ENCODE measurements at regions not wholly inside any gene's neighbourhood (a gene's known extent, or its start where the extent isn't known, plus 50 kb on each side); places are given as distances from the start of the nearest gene placed in this dataset.

DNA sequence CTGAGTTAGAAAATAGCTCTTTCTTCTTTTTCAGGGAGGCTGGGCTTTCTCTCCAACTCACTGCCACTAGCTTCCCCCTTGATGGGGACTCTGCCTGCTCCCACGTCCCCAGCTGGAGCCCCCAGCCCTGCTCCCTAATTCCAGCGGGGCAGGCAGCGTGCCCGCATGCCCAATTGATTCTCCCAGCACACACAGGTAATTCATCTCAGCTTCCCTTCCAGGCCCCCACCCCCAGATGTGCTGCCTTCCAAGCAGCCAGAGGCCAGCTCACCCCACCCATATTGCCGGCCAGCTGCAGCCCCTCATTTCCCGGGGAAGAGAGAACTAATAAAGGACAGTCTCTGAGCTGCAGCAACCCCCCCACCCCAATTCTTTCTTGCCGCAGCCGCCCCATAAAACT is 69.8 kb downstream of the EFNB1 start:
- no peak for DNase-seq (ENCODE audit: low read depth, low spot score)
- in situ Hi-C loops (cut with HindIII; ENCODE audit: low pct_unique_long_range_greater_than_20kb, low sequenced_read_pairs) = no loop called here

DNA sequence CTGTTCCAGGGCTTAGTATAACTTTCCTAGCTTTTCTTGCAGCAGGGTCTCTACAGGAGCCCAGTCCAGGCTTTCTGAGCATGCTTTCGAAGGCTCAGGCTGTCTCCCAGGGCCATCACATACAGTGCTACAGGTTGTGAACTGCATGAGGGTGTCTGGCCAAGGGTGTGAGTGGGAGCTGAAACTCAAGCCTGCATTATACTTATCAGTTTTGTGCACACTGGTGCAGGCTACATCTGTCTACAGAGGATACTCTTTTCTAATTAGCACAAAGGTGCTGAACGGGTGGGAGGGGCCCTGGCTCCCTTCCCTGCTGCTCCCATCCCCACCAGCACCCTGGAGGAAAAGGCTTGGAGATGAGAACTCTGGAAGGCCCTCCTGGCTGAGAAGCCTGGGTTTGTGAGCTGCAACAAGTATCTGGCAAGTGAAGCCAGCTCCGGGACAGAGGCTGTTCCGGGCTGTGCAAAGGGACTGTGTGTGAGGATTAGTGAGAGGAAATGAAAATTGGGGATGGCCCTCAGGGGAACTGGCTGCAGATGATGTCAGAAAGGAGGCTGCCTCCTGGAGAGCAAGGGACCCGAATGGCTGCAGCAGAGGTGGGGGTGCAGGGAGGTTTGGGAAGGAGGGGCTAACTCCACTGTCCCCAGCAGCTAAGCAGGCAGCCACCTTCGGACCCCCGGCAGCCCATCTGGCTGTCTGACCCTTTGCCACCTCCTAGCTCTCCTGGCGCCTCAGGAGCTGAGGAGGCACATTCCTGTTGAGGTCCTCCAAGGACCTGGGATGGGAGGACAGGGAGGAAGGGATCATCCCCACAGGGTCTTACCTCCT is 68.5 kb downstream of the EFNB1 start:
- in situ Hi-C loops (cut with HindIII; ENCODE audit: low pct_unique_long_range_greater_than_20kb, low sequenced_read_pairs) = no loop called here
- no peak for DNase-seq (ENCODE audit: low read depth, low spot score)

DNA sequence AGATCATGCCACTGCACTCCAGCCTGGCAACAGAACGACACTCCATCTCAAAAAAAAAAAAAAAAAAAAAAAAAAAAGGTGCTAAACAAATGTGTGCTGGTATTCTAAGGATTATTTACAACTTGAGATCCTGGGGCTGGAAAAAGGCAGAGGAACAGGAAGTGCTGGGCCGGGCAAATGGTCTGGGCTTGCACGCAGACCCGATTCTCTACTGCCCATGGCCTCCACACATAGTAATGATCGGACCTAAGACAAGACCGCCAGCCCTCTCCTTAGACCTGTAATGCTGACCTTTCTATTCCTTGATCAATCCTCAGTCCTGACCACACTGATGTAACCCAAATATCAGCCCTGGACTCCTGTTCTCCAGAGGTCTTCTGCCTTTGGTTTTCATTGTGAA is 67.8 kb downstream of the EFNB1 start:
- in situ Hi-C loops (cut with HindIII; ENCODE audit: low pct_unique_long_range_greater_than_20kb, low sequenced_read_pairs) = no loop called here
- no peak for DNase-seq (ENCODE audit: low read depth, low spot score)

DNA sequence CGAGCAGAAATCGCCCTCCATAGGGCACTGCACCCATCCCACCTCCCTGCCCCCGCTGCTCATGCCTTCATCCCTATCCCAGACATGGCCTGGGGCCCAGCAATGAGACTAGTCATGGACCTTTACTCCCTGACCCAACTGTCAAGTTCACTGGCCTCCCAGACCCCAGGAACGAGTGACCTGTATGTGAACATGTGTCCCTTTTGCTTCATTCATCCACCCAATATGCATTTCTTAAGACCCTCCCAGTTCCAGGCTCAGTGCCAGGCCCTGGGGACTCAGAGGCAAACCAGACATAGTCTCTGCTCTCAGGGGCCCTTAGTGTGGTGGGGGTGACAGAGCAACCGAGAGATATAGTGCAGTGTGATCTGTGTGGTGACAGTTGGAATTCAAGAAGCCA is 67.0 kb downstream of the EFNB1 start:
- DNase-seq (ENCODE audit: low read depth, low spot score) = no peak
- in situ Hi-C loops (cut with HindIII; ENCODE audit: low pct_unique_long_range_greater_than_20kb, low sequenced_read_pairs) = no loop called here

DNA sequence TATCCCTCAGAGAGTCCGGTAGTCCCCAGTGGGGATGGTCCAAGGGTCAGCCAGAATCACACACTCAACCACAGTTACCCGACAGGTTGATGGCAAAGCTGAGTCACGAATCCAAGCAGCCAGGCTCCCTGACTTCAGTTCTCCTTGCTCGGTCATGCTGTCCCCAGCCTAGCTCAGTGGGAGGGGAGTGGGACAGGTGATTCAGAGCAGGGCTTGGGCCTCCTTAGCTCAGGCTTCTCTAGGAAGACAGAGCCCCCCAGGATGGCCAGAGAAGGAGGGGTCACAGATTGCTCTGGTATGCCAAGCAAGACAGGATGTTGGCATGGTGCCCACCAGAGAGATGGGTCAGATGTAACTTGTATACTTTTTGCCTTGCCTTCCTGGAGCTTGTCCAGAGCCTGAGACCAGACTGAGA is 66.5 kb downstream of the EFNB1 start:
- no peak for DNase-seq (ENCODE audit: low read depth, low spot score)
- in situ Hi-C loops (cut with HindIII; ENCODE audit: low pct_unique_long_range_greater_than_20kb, low sequenced_read_pairs) = no loop called here

DNA sequence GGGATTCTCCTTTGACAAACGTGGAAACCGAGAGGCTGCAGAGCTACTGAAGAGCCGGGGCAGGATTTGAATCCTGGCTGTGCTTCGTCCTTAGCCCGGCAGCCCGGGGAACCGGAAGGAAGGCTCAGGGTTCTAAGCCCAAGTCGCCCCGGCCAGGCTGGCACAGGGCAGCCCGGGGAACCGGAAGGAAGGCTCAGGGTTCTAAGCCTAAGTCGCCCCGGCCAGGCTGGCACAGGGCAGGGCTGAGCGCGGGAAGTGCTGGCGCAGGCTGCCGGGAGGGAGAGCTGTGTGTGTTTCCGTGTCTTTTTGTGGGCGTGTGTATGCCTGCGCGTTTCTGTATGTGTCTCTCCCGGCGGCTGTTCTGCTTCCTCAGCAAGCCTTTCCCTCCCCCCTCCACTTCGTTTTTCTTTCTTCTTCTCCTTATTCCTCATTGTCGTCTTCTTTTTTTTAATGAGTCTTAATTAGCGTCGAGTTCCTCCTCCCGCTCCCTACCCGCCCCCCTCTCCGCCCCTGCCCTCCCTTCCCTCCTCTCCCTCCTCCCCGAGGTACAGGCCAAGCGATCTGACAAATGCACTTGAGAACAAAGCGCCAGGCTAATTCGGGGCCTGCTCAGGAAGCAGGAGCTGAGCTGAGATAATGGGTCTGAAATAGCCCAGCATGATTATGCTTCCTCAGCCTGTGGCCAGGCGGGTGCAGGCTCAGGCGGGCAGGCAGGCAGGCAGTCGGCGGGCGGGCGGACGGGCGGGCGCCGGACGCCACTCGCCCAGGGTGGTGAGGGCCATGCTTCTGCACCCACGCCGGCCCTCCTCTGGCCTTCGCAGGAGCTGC is 65.9 kb downstream of the EFNB1 start:
- no peak for DNase-seq (ENCODE audit: low read depth, low spot score)
- in situ Hi-C loops (cut with HindIII; ENCODE audit: low pct_unique_long_range_greater_than_20kb, low sequenced_read_pairs) = no loop called here

DNA sequence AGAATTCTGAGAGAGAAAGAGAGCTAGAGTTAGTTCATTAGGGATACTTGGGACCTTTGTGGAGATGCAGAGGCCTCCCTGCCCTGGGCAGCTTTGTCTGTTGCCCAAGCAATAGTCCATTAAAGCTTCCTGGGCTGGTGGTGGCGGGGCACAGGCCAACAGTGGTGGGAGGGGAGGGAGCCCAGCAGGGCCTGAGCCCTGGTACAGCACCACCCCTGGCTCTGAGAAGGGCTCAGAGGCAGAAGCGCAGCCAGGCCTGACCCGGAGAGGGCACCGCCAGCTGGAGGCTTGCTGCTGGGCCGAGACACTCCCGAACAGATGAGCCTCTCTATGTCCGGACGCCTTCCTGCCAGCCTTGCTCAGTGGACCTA is 65.3 kb downstream of the EFNB1 start:
- in situ Hi-C loops (cut with HindIII; ENCODE audit: low pct_unique_long_range_greater_than_20kb, low sequenced_read_pairs) = no loop called here

DNA sequence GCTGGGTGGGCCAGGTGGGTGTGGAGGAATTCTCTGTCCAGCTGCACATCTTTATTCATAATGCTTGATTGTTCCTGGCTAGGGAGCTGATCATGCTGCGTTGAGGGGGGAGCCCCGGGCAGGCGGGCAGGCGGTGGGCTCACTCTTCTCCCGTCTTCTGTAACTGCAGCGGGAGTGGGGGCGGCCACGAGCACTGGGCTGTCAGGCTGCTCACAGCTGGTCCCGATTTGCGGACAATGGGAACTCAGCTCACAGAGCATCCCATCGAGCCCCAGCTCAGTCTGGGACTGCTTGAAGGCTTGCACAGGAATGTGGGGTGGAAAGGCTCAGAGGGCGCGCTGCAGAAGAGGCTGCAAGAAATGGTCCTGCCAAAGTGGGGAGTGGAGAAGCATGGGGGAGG is 63.8 kb downstream of the EFNB1 start:
- no peak for DNase-seq (ENCODE audit: low read depth, low spot score)
- in situ Hi-C loops (cut with HindIII; ENCODE audit: low pct_unique_long_range_greater_than_20kb, low sequenced_read_pairs) = no loop called here

More for the DNA sequence above, 65.3 kb downstream of the EFNB1 start:
- DNase-seq (ENCODE audit: low read depth, low spot score) = no peak

DNA sequence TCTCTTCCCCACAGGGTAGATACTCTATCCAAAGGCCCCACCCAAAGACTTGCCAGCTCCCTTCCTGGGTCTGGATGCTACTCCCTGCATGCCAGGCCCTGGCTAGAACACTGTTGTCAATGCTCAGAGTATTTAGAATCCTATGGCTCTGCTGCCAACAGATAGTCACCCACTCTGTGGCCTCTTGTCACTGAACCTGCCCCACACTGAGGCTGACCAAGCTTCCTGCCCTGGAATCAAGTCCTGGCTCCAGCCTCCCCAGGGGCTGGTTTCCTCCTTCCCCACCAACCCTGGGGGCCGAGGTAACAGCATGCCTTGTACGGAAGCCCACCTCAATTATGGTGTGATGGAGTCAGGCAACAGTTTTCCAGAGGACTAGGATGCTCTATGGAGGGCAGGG is 63.3 kb downstream of the EFNB1 start:
- no peak for DNase-seq (ENCODE audit: low read depth, low spot score)
- in situ Hi-C loops (cut with HindIII; ENCODE audit: low pct_unique_long_range_greater_than_20kb, low sequenced_read_pairs) = no loop called here

Measured in SK-MEL-5 (cell line).